Liver (tissue), 8 donors: ENCODE measurements at regions not wholly inside any gene's neighbourhood (a gene's known extent, or its start where the extent isn't known, plus 50 kb on each side); places are given as distances from the start of the nearest gene placed in this dataset.

Source experiments
- DNase-seq: peaks from one replicate; pipeline ENCODE4 v3.0.0-alpha.2; 2017; ENCODE audit warnings: low spot score
- H3K27ac ChIP-seq, 2 donors: one replicate each; pipeline ENCODE4 v1.7.0; 2013; ENCODE audit warnings: inconsistent platforms in 2 of 2, low read length in 2 of 2, control low read depth in 1 of 2, low read depth in 1 of 2, mild to moderate bottlenecking in 1 of 2
- H3K27me3 ChIP-seq, 4 donors: one replicate each; pipeline versions ENCODE4 v1.6.1 to v1.7.0; 2013; ENCODE audit warnings: low read length in 3 of 4, inconsistent platforms in 1 of 4, mild to moderate bottlenecking in 1 of 4, moderate library complexity in 1 of 4; ENCODE audit not compliant: control insufficient read depth in 4 of 4, insufficient read depth in 4 of 4
- H3K36me3 ChIP-seq, 4 donors: one replicate each; pipeline versions ENCODE4 v1.6.1 to v1.7.0; 2013; ENCODE audit warnings: low read length in 3 of 4, mild to moderate bottlenecking in 3 of 4, low read depth in 1 of 4, moderate library complexity in 1 of 4; ENCODE audit not compliant: control insufficient read depth in 4 of 4, insufficient read depth in 3 of 4
- H3K4me1 ChIP-seq, 4 donors: one replicate each; pipeline versions ENCODE4 v1.6.1 to v1.7.0; 2013; ENCODE audit warnings: low read length in 3 of 4, mild to moderate bottlenecking in 3 of 4, moderate library complexity in 1 of 4; ENCODE audit not compliant: control insufficient read depth in 4 of 4, insufficient read depth in 4 of 4
- H3K4me3 ChIP-seq, 3 donors: one replicate each; pipeline versions ENCODE4 v1.6.1 to v1.7.0; 2013; ENCODE audit warnings: low read length in 3 of 3, control low read depth in 1 of 3, low read depth in 1 of 3, mild to moderate bottlenecking in 1 of 3
- H3K9ac ChIP-seq, 2 donors: one replicate each; pipeline ENCODE4 v1.7.0; 2013; ENCODE audit warnings: low read length in 2 of 2, mild to moderate bottlenecking in 2 of 2, moderate library complexity in 2 of 2, control low read depth in 1 of 2, low read depth in 1 of 2
- H3K9me3 ChIP-seq, 4 donors: one replicate each; pipeline versions ENCODE4 v1.6.1 to v1.7.0; 2013; ENCODE audit warnings: low read length in 3 of 4; ENCODE audit not compliant: control insufficient read depth in 4 of 4
- ATF3 ChIP-seq: IDR thresholded peaks from 2 replicates; pipeline ENCODE4 v1.6.1; 2016; ENCODE audit warnings: antibody characterized with exemption
- CTCF ChIP-seq: fragments of 150-350 bp; IDR thresholded peaks from 2 replicates; pipeline ENCODE4 v1.5.1; 2017; ENCODE audit warnings: improper control_type of control experiment, low read depth, low read length; ENCODE audit not compliant: missing input control
- FOXA1 ChIP-seq: IDR thresholded peaks from 2 replicates; pipeline ENCODE4 v1.6.1; 2016; ENCODE audit warnings: antibody characterized with exemption
- FOXA2 ChIP-seq: IDR thresholded peaks from 2 replicates; pipeline ENCODE4 v1.6.1; 2016; ENCODE audit warnings: antibody characterized with exemption
- GABPA ChIP-seq, 2 donors: IDR thresholded peaks in 1 of 2; conservative IDR thresholded peaks in 1 of 2; 2 replicates each; pipeline ENCODE4 v1.6.1; 2016; ENCODE audit warnings: antibody characterized with exemption in 2 of 2, mild to moderate bottlenecking in 1 of 2, moderate library complexity in 1 of 2
- HNF4A ChIP-seq, 2 donors: conservative IDR thresholded peaks; 2 replicates each; pipeline ENCODE4 v1.6.1; 2016; ENCODE audit warnings: antibody characterized with exemption in 2 of 2, mild to moderate bottlenecking in 2 of 2
- HNF4G ChIP-seq: IDR thresholded peaks from 2 replicates; pipeline ENCODE4 v1.6.1; 2016; ENCODE audit warnings: antibody characterized with exemption
- JUND ChIP-seq, 2 donors: IDR thresholded peaks; 2 replicates each; pipeline ENCODE4 v1.6.1; 2016; ENCODE audit warnings: antibody characterized with exemption in 2 of 2
- MAX ChIP-seq: IDR thresholded peaks from 2 replicates; pipeline ENCODE4 v1.6.1; 2016; ENCODE audit warnings: antibody characterized with exemption
- NR2F2 ChIP-seq: IDR thresholded peaks from 2 replicates; pipeline ENCODE4 v1.6.1; 2016; ENCODE audit warnings: antibody characterized with exemption
- RAD21 ChIP-seq, 2 donors: IDR thresholded peaks; 2 replicates each; pipeline ENCODE4 v1.6.1; 2016; ENCODE audit warnings: antibody characterized with exemption in 2 of 2, mild to moderate bottlenecking in 2 of 2
- REST ChIP-seq: IDR thresholded peaks from 2 replicates; pipeline ENCODE4 v1.6.1; 2016; ENCODE audit warnings: antibody characterized with exemption, mild to moderate bottlenecking
- SP1 ChIP-seq: IDR thresholded peaks from 2 replicates; pipeline ENCODE4 v1.6.1; 2018; ENCODE audit warnings: antibody characterized with exemption, mild to moderate bottlenecking
- TAF1 ChIP-seq: conservative IDR thresholded peaks from 2 replicates; pipeline ENCODE4 v1.6.1; 2016; ENCODE audit warnings: antibody characterized with exemption, mild to moderate bottlenecking
- YY1 ChIP-seq: IDR thresholded peaks from 2 replicates; pipeline ENCODE4 v1.6.1; 2016; ENCODE audit warnings: antibody characterized with exemption, mild to moderate bottlenecking
- ZBTB33 ChIP-seq: IDR thresholded peaks from 2 replicates; pipeline ENCODE4 v1.6.1; 2016; ENCODE audit warnings: antibody characterized with exemption
- WGBS: extraction: QIAGEN DNeasy Blood & Tissue Kit; methylation state at CpG from one replicate; pipeline ENCODE4 v1.1.7; 2013; 5-methylcytosine and 5-hydroxymethylcytosine counted together
- donor health status: healthy.
- donor health status: healthy.
- donor health status: healthy.
- donor health status: healthy.
- donor health status: healthy.

GRCh38 chr4:143019351-143019750, 165.4 kb upstream of the USP38 start:
- H3K27me3 ChIP-seq: no peaks in the 10 kb centered on the region
- 93% methylated on average over 4 of the region's 4 CpGs for WGBS
- H3K36me3 ChIP-seq: no peaks in the 10 kb centered on the region
- H3K27ac ChIP-seq: no peak overlapping the region
- H3K9ac ChIP-seq: no peak overlapping the region
- TF ChIP-seq HNF4A (conservative IDR thresholded peaks at IDR 0.05) (no peak), ATF3 (no peak), HNF4G (no peak), GABPA (IDR thresholded peaks at IDR 0.05 in 1 of 2, conservative IDR thresholded peaks at IDR 0.05 in 1 of 2) (no peak), RAD21 (IDR thresholded peaks at IDR 0.05) (no peak), JUND (IDR thresholded peaks at IDR 0.05) (no peak), TAF1 (no peak), ZBTB33 (no peak), FOXA1 (no peak), REST (no peak), MAX (no peak), NR2F2 (no peak), SP1 (no peak), YY1 (no peak), FOXA2 (no peak), CTCF (no peak)
- peaks cover 0 to 4% (median 0%) of the 10 kb centered on the region in 4 donors for H3K9me3 ChIP-seq
- peaks cover 0 to 1% (median 0%) of the 10 kb centered on the region in 4 donors for H3K4me1 ChIP-seq
- DNase-seq: no peak
- no peak overlapping the region for H3K4me3 ChIP-seq

GRCh38 chr4:143021384-143021783, 163.3 kb upstream of the USP38 start:
- TF ChIP-seq YY1 (no peak), JUND (IDR thresholded peaks at IDR 0.05) (peak; percentile 12 to 15)
- no peak for DNase-seq
- no peaks in the 10 kb centered on the region for H3K27me3 ChIP-seq
- peaks cover 0 to 4% (median 0%) of the 10 kb centered on the region in 4 donors for H3K9me3 ChIP-seq
- no peak overlapping the region for H3K27ac ChIP-seq
- H3K36me3 ChIP-seq: no peaks in the 10 kb centered on the region
- peaks cover 0 to 1% (median 0%) of the 10 kb centered on the region in 4 donors for H3K4me1 ChIP-seq
- H3K9ac ChIP-seq: no peak overlapping the region
- no peak overlapping the region for H3K4me3 ChIP-seq
